RWPE2 (cell line): ENCODE measurements at regions not wholly inside any gene's neighbourhood (a gene's known extent, or its start where the extent isn't known, plus 50 kb on each side); places are given as distances from the start of the nearest gene placed in this dataset.
"Not testable (repeated sequence)": the region's sequence is repeated elsewhere in the genome, so short reads cannot be mapped to it uniquely, and the experiment has no call there.

Experiments used
- ATAC-seq: fragments of 200-7000 bp; cut with Tn5 transposase; 3 replicates; pipeline ENCODE4 v1.9.1; 2021; ENCODE audit warnings: low read depth
- DNase-seq: peaks from one replicate; pipeline ENCODE4 v3.0.0-alpha.2; 2020; ENCODE audit warnings: low spot score
- H3K27ac ChIP-seq: fragments of 450-650 bp; 2 replicates; pipeline ENCODE4 v1.5.1; 2017; ENCODE audit warnings: mild to moderate bottlenecking; ENCODE audit not compliant: poor library complexity, severe bottlenecking
- H3K27me3 ChIP-seq: fragments of 250-450 bp; sonication (Bioruptor Pico); 2 replicates; pipeline ENCODE4 v1.5.1; 2021; ENCODE audit warnings: mild to moderate bottlenecking, moderate library complexity; ENCODE audit not compliant: insufficient read depth, poor library complexity, severe bottlenecking
- H3K36me3 ChIP-seq: fragments of 250-450 bp; sonication (Bioruptor Pico); 2 replicates; pipeline ENCODE4 v1.5.1; 2020; ENCODE audit warnings: low read depth, mild to moderate bottlenecking, moderate library complexity
- H3K4me1 ChIP-seq: fragments of 250-450 bp; sonication (Bioruptor Pico); 2 replicates; pipeline ENCODE4 v1.5.1; 2021; ENCODE audit warnings: mild to moderate bottlenecking, moderate library complexity; ENCODE audit not compliant: insufficient read depth, poor library complexity, severe bottlenecking
- H3K4me3 ChIP-seq: fragments of 250-450 bp; sonication (Bioruptor Pico); 2 replicates; pipeline ENCODE4 v1.5.1; 2021; ENCODE audit warnings: mild to moderate bottlenecking, moderate library complexity; ENCODE audit not compliant: severe bottlenecking
- H3K9me3 ChIP-seq: fragments of 250-450 bp; sonication (Bioruptor Pico); 2 replicates; pipeline ENCODE4 v1.5.1; 2021; ENCODE audit warnings: mild to moderate bottlenecking, moderate library complexity; ENCODE audit not compliant: severe bottlenecking
- CTCF ChIP-seq: fragments of 450-650 bp; IDR thresholded peaks from one replicate; pipeline ENCODE4 v1.5.1; 2017; ENCODE audit warnings: mild to moderate bottlenecking, moderate library complexity; ENCODE audit not compliant: poor library complexity, severe bottlenecking

DNA sequence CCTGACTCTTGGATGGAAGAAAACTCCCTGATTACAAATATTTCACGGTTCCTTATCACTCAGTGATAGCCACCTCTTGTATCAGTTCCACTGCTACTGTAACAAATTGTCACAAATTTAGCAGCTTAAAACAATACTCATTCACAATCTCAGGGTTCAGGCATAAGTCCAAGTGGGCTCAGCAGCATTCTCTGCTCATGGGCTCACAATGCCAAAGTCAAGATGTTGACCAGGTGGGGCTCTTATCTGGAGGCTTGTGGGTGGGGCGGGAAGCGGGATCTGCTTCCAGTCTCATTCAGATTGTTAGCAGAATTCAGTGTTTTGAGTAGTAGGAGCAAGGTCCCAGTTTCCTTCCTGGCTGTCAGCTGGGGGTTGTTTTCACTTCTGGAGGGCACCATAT lies 137.3 kb upstream of the FAM78B start:
- no peak for DNase-seq
- no peak overlapping the region for H3K27ac ChIP-seq
- no peaks in the 10 kb centered on the region for H3K4me1 ChIP-seq
- no peaks in the 10 kb centered on the region for H3K36me3 ChIP-seq
- ATAC-seq = no peak
- no peaks in the 10 kb centered on the region for H3K27me3 ChIP-seq
- no peak overlapping the region for H3K4me3 ChIP-seq
- H3K9me3 ChIP-seq = no peaks in the 10 kb centered on the region
- no peak for TF ChIP-seq CTCF

DNA sequence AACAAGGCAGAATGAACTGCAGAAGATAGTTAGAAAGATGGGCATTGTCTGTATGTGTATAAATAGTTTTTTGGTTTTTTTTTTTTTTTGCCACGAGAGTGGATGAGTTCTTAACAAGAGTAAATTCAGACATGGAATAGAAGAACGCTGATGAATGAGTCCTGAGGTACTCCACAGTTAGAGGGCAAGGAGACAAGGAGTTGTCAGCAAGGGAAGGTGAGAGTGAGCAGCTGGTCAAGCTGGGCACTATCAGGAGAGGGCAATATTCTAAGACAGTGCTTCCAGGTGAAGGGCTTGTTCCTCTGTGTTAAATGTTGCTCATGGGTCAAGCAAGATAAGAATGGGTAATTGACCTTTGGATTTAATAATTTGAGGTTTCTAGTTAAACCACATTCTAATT lies 138.6 kb upstream of the FAM78B start:
- no peak for TF ChIP-seq CTCF
- Histone ChIP-seq H3K9me3 (no peaks in the 10 kb centered on the region), H3K36me3 (no peaks in the 10 kb centered on the region), H3K27ac (no peak overlapping the region), H3K4me1 (no peaks in the 10 kb centered on the region), H3K27me3 (no peaks in the 10 kb centered on the region), H3K4me3 (no peak overlapping the region)
- DNase-seq = no peak
- no peak for ATAC-seq

DNA sequence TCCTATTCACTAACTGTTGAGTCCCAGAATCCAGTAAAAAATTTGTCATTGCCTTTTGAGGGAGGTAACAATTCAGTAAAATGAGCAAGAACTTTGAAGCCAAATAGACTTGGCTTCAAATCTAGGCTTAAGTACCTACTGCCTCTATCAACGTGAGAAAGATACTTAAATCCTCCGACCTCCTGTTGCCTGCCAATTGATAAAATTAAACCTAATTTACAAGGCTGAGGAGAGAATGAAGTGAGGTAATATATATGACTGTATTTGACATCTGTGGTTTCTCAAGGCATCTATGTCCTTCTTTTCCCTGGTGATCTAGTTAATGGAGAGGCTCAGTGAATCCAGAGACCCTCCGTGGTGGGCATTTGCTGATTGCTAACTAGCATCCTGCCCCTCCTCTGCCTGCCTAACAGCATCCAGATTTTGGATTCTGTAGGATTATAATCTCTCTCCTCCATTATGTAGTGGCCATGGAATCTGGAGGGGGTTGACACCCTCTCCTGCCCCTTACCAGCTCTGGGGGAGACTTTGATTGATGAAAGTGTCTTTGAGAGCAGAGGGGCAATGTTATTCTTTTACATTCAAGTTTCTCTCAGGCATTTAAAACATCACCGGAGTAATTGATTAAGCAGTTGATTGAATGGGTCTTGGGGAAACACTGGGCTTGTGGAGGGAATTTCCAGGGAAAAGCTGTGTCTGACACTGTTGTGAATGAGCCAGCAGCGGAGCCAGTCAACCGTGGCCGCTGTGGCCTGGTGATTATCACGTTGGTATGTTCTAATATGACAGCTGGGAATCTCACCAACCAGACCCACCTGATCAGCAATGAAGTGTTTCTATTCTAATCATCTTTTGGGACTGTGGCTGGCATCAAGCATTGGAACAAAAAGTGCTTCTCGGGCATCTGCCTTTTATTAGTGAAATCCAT lies 140.7 kb upstream of the FAM78B start:
- no peak overlapping the region for H3K4me3 ChIP-seq
- no peaks in the 10 kb centered on the region for H3K4me1 ChIP-seq
- H3K9me3 ChIP-seq = no peaks in the 10 kb centered on the region
- H3K27me3 ChIP-seq = no peaks in the 10 kb centered on the region
- no peak for TF ChIP-seq CTCF
- no peak overlapping the region for H3K27ac ChIP-seq
- DNase-seq (no peak), ATAC-seq (no peak)
- no peaks in the 10 kb centered on the region for H3K36me3 ChIP-seq

DNA sequence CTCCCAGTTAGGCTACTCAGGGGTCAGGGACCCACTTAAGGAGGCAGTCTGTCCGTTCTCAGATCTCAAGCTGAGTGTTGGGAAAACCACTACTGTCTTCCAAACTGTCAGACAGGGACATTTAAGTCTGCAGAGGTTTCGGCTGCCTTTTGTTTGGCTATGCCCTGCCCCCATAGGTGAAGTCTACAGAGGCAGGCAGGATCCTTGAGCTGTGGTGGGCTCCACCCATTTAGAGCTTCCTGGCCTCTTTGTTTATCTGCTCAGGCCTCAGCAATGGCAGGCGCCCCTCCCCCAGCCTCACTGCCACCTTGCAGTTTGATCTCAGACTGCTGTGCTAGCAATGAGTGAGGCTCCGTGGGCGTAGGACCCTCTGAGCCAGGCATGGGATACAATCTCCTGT lies 149.5 kb upstream of the FAM78B start:
- not testable (repeated sequence) for DNase-seq, H3K27ac ChIP-seq, H3K4me1 ChIP-seq, H3K27me3 ChIP-seq, H3K4me3 ChIP-seq, ATAC-seq, H3K9me3 ChIP-seq, H3K36me3 ChIP-seq

DNA sequence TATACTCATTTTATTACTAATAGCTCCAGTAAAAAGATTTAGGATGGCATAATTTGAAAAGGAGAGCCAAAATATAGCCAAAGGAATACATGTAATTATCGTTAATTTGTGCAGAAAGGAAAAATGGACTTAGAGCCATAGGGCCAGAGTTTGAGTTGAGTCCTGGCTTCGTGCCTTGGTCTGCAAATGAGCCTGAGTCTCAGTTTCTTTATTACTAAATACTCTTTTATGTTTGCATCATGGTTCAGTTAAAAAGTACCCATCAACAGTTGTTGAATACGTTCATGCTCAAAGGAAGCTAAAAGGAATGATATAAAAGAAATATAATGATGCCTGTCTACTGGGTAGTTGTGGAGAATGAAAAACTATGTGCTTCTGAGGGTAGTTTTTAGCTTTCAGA lies 155.7 kb upstream of the FAM78B start:
- DNase-seq = no peak
- ATAC-seq = no peak
- Histone ChIP-seq H3K4me3 (no peak overlapping the region), H3K27ac (no peak overlapping the region), H3K9me3 (peaks cover under 1% of the 10 kb centered on the region), H3K4me1 (no peaks in the 10 kb centered on the region), H3K27me3 (no peaks in the 10 kb centered on the region), H3K36me3 (no peaks in the 10 kb centered on the region)
- no peak for TF ChIP-seq CTCF
